NCI-H1436 treated with DMSO at 0.1 percent for 48 hours (cell line): ENCODE measurements at regions not wholly inside any gene's neighbourhood (a gene's known extent, or its start where the extent isn't known, plus 50 kb on each side); places are given as distances from the start of the nearest gene placed in this dataset.

Source experiments
- DNase-seq: peaks from one replicate; lab custom pipeline; 2025; lab: John Stamatoyannopoulos, UW

GRCh38 chr14:89017417-89017816 lies 193.0 kb downstream of the TTC8 start:
- DNase-seq: no peak

GRCh38 chr14:89022274-89022673 lies 197.8 kb downstream of the TTC8 start:
- no peak for DNase-seq

GRCh38 chr14:89024691-89025090 lies 200.2 kb downstream of the TTC8 start:
- DNase-seq: no peak

GRCh38 chr14:89025561-89026236 lies 201.2 kb downstream of the TTC8 start:
- DNase-seq: no peak

GRCh38 chr14:89027097-89027740 lies 202.8 kb downstream of the TTC8 start:
- no peak for DNase-seq

- no peak for DNase-seq
These were observed 204.1 kb downstream of the TTC8 start for GRCh38 chr14:89028462-89029134.

- no peak for DNase-seq
These were observed 205.7 kb downstream of the TTC8 start for GRCh38 chr14:89029961-89030694.

GRCh38 chr14:89030921-89031320 lies 206.5 kb downstream of the TTC8 start:
- no peak for DNase-seq

- no peak for DNase-seq
These were observed 207.7 kb downstream of the TTC8 start for GRCh38 chr14:89032086-89032649.

- no peak for DNase-seq
These were observed 209.3 kb downstream of the TTC8 start for GRCh38 chr14:89033756-89034155.

- no peak for DNase-seq
These were observed 211.9 kb downstream of the TTC8 start for GRCh38 chr14:89036371-89036770.

GRCh38 chr14:89037065-89037464 lies 212.6 kb downstream of the TTC8 start:
- DNase-seq: no peak

- no peak for DNase-seq
These were observed 215.6 kb downstream of the TTC8 start for GRCh38 chr14:89040080-89040459.

- no peak for DNase-seq
These were observed 216.2 kb downstream of the TTC8 start for GRCh38 chr14:89040460-89041256.

- no peak for DNase-seq
These were observed 216.8 kb downstream of the TTC8 start for GRCh38 chr14:89041257-89041582.

- no peak for DNase-seq
These were observed 217.6 kb downstream of the TTC8 start for GRCh38 chr14:89042021-89042420.

GRCh38 chr14:89053303-89053702 lies 228.9 kb downstream of the TTC8 start:
- no peak for DNase-seq

- no peak for DNase-seq
These were observed 231.9 kb downstream of the TTC8 start for GRCh38 chr14:89056394-89056793.

GRCh38 chr14:89058697-89059096 lies 234.2 kb downstream of the TTC8 start:
- no peak for DNase-seq

GRCh38 chr14:89060191-89060590 lies 235.7 kb downstream of the TTC8 start:
- DNase-seq: no peak

- no peak for DNase-seq
These were observed 237.2 kb downstream of the TTC8 start for GRCh38 chr14:89061696-89062095.

GRCh38 chr14:89065879-89066278 lies 241.4 kb downstream of the TTC8 start:
- no peak for DNase-seq
